GM12874 (cell line): ENCODE measurements at regions not wholly inside any gene's neighbourhood (a gene's known extent, or its start where the extent isn't known, plus 50 kb on each side); places are given as distances from the start of the nearest gene placed in this dataset.

Experiments used
- CTCF ChIP-seq: IDR thresholded peaks from 2 replicates; pipeline ENCODE4 v1.5.1; 2011; ENCODE audit warnings: low read depth, mild to moderate bottlenecking, control low read depth, low read length, moderate library complexity; ENCODE audit not compliant: insufficient read depth

DNA sequence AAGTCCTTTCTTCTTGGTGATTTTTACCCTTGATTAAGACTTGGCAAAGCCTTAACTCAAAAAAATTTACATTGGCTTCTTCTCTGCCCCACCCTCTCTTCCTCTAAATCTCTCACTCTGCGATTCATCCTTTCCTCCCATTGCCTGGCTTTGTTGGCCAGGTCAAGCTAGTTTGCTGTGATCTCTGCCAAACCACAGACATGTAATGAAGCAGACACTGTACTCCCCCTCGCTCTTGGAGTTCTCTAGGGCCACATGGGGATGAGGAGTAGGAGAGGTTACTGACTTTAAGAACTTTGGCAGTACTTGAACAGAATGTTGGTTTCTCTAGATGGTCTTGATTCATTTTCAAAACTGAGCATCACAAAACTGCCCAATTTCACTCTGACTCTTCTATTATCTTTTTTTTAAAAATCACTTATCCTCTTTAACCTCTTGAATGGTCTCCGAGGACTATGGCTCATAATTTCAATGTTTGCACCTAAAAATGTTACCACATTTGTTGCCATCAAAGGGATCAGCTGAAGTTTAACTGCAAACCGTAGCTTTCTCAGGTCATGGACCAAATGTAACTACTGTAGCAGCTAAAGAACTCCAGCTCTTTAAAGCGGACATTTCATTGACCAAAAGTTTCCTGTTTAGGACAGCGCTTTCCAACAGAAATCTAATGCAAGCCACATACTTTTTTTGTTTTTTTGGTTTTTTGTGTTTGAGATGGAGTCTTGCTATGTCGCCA is 62.7 kb upstream of the IPO9 start:
- no peak for TF ChIP-seq CTCF

GRCh38 chr1:201767339-201767738 is 61.6 kb upstream of the IPO9 start:
- TF ChIP-seq CTCF, result no peak

DNA sequence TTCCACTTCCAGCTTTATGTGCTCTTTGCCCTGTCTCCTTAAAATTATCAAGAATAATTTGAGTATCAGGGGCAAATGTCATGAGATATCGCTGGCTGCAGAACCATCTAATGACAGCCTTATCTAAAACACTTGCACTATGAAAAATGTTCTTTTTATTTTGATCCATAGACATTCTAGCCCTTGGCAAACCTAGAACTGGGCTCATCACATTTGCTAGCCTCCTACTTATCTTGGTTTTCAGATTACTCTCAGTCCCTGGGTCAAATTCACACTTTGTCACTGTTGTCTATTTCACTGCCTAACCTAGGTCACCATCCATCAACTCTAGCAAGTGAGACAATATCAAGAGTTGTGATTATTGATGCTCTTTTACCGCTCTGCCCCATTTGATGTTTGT is 59.9 kb upstream of the IPO9 start:
- TF ChIP-seq CTCF, result no peak

DNA sequence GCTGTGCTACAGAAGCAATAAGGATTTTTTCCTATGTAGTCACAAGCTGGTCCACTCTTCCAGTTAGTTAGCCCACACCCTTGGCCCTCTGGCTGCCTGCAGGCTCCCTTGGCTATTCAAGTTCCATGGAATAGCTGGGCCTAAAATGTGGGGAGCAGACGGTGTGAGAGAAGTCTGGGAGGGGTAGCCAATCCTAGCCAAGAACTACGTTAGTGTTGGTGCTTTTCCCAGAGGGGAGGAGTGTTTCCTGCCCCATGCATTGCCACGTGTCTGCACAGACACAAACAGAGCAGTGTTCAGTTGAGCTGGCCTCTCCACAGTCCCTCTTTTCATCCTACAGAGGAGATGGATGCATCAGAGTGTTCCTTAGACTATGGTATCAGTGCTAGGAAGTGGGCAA is 59.0 kb upstream of the IPO9 start:
- no peak for TF ChIP-seq CTCF

DNA sequence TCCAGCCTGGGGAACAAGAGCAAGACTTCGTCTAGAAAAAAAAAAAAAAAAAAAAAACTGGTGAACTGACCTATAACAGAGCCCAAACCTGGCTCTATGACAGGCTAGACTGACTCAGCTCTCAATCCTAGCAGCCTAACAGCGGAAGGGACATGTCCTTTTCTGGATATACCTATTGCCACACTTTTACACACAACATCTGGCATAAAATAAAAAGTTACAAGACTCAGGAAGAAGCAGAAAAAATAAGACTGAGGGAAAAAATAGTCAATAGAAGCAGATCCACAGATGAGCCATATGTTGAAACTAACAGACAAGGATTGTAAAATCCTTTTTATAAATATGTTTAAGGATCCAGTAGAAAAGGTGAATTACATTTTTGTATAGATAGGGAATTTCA is 57.5 kb upstream of the IPO9 start:
- no peak for TF ChIP-seq CTCF

- TF ChIP-seq CTCF, result no peak
Measured at GRCh38 chr1:201772178-201772577, 56.8 kb upstream of the IPO9 start.

DNA sequence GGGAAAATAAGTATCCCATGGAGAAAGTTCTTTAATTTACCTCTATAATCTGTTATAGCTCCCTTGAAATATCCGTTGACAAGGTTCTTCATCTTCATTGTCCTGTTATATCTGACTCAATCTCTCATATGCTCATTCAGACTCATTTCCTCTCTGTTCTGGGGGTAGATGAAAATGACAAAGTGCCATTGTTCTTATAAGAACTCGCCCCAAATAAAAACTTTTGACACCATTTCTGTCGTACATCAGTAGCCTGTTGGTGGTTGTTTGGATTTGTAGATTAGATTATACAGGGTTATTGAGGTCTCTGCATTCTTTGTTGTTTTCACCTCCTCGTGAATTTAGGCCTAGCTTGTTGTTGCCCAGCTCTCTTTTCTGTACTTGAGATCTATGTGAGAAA is 55.2 kb upstream of the IPO9 start:
- no peak for TF ChIP-seq CTCF
